ENCODE measurements at regions not wholly inside any gene's neighbourhood (a gene's known extent, or its start where the extent isn't known, plus 50 kb on each side); places are given as distances from the start of the nearest gene placed in this dataset.

DNA sequence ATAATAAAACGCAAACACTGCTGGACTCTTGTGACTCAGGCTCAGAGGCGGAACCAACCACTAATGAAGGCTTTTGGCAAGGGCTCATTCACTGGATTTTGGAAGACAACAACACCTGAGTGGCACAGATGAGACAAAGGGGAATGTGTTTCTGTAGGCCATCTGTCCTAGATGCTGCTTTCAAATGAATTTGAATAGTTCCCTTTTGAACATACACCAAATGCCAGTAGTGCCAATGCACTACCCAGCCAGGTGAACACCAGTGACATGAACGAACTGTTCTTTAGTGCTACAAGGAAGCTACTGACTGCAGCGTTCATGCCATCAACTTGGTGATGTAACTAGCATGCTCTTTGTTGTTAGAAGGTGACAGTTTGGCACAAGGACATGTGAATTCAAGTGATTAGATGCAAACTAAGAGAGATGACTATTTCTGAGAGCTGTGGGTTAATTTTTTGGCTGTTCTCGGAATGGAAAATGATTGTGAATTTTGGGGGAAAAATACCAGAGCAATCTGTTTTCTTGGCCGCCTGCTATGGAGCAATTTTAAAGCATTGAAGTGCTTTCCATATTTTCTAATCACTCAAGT, 173.7 kb downstream of the SLC24A2 start:
- Mint-ChIP-seq H3K36me3 (ENCODE audit: low read depth) (no peaks in the 10 kb centered on the region), H3K9me3 (peaks cover 1% of the 10 kb centered on the region), H3K4me1 (peaks cover 4% of the 10 kb centered on the region), H3K27me3 (ENCODE audit: insufficient read depth) (peaks cover 7% of the 10 kb centered on the region), H3K4me3 (no peak overlapping the region), H3K27ac (no peak overlapping the region)
- Histone ChIP-seq H3K4me3 (ENCODE audit: low read length) (no peak overlapping the region), H3K4me1 (ENCODE audit: control insufficient read depth, insufficient read depth, low read length) (no peaks in the 10 kb centered on the region), H3K9me3 (ENCODE audit: control insufficient read depth, low read length) (no peaks in the 10 kb centered on the region), H3K27me3 (ENCODE audit: control insufficient read depth, insufficient read depth, low read length, poor library complexity, severe bottlenecking) (no peaks in the 10 kb centered on the region), H3K27ac (ENCODE audit: low read depth, low read length) (no peak overlapping the region), H3K36me3 (ENCODE audit: control insufficient read depth, insufficient read depth, low read length) (no peaks in the 10 kb centered on the region), H3K9ac (ENCODE audit: extremely low read depth, low read length, poor library complexity, severe bottlenecking) (no peak overlapping the region)
- 92 to 95% methylated on average over 5 to 6 of the region's 6 CpGs for WGBS, 2 experiments (ENCODE audit: insufficient coverage in 1 of 2, insufficient read length in 1 of 2)
- TF ChIP-seq, protein P1, sequence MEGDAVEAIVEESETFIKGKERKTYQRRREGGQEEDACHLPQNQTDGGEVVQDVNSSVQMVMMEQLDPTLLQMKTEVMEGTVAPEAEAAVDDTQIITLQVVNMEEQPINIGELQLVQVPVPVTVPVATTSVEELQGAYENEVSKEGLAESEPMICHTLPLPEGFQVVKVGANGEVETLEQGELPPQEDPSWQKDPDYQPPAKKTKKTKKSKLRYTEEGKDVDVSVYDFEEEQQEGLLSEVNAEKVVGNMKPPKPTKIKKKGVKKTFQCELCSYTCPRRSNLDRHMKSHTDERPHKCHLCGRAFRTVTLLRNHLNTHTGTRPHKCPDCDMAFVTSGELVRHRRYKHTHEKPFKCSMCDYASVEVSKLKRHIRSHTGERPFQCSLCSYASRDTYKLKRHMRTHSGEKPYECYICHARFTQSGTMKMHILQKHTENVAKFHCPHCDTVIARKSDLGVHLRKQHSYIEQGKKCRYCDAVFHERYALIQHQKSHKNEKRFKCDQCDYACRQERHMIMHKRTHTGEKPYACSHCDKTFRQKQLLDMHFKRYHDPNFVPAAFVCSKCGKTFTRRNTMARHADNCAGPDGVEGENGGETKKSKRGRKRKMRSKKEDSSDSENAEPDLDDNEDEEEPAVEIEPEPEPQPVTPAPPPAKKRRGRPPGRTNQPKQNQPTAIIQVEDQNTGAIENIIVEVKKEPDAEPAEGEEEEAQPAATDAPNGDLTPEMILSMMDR (conservative IDR thresholded peaks at IDR 0.05) = no peak
- DNase-seq = no peak

DNA sequence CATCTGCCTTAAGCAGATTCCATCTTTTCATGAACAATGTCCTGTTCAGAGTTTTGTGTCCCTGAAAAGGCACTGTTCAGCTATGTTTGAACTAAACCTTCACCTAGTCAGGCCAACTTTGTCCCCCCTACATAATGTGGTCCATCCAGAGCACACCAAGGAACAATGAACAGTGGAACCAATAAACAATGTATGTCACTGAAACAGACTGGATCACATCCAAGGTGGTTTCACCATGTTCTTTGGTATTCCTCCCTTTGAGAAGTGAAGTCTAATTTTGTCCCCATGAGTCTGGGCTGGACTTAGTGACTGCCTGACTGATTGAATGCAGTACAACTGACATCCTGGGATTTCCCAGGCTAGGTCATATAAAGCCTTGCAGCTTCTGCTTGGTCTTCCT, 174.5 kb downstream of the SLC24A2 start:
- H3K4me1 ChIP-seq (ENCODE audit: control insufficient read depth, insufficient read depth, low read length) = no peaks in the 10 kb centered on the region
- Mint-ChIP-seq H3K9me3 (peaks cover 5% of the 10 kb centered on the region), H3K36me3 (ENCODE audit: low read depth) (no peaks in the 10 kb centered on the region), H3K4me3 (no peak overlapping the region), H3K27me3 (ENCODE audit: insufficient read depth) (peaks cover 6% of the 10 kb centered on the region), H3K27ac (no peak overlapping the region), H3K4me1 (no peaks in the 10 kb centered on the region)
- peaks cover 7% of the 10 kb centered on the region for H3K9me3 ChIP-seq (ENCODE audit: control insufficient read depth, low read length)
- H3K27ac ChIP-seq (ENCODE audit: low read depth, low read length) = no peak overlapping the region
- H3K36me3 ChIP-seq (ENCODE audit: control insufficient read depth, insufficient read depth, low read length) = no peaks in the 10 kb centered on the region
- H3K9ac ChIP-seq (ENCODE audit: extremely low read depth, low read length, poor library complexity, severe bottlenecking) = no peak overlapping the region
- H3K27me3 ChIP-seq (ENCODE audit: control insufficient read depth, insufficient read depth, low read length, poor library complexity, severe bottlenecking) = no peaks in the 10 kb centered on the region
- no peak overlapping the region for H3K4me3 ChIP-seq (ENCODE audit: low read length)
- no peak for DNase-seq
- TF ChIP-seq, protein P1 (conservative IDR thresholded peaks at IDR 0.05) = no peak

DNA sequence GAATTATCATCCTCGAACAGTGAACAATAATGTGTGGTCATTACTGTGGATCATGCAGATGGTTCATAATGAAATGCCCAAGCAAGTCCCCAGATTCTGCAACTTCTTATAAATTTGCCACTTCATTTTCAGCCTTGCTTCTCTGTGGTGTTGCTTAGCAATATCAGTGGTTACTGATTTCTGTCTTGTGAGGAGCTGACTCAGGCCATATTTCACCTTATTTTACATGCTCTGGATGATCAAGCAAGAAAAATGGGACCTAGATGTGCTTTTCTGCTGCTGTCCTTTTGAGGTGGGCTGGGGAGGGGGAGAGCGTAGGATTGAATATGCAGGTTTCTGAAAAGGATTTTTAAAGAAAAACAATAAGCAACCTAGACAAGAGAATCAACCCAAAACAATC, 188.3 kb downstream of the SLC24A2 start:
- H3K9me3 ChIP-seq (ENCODE audit: control insufficient read depth, low read length) = no peaks in the 10 kb centered on the region
- no peak overlapping the region for H3K9ac ChIP-seq (ENCODE audit: extremely low read depth, low read length, poor library complexity, severe bottlenecking)
- no peaks in the 10 kb centered on the region for H3K27me3 ChIP-seq (ENCODE audit: control insufficient read depth, insufficient read depth, low read length, poor library complexity, severe bottlenecking)
- whole genome bisulfite sequencing, 2 experiments (ENCODE audit: insufficient coverage in 1 of 2, insufficient read length in 1 of 2) = 90 to 95% methylated on average over 1 to 2 of the region's 2 CpGs
- TF ChIP-seq, protein P1 (conservative IDR thresholded peaks at IDR 0.05) = no peak
- H3K4me3 Mint-ChIP-seq = no peak overlapping the region
- DNase-seq = no peak
- peaks cover 6% of the 10 kb centered on the region for H3K9me3 Mint-ChIP-seq
- no peaks in the 10 kb centered on the region for H3K36me3 Mint-ChIP-seq (ENCODE audit: low read depth)
- H3K4me3 ChIP-seq (ENCODE audit: low read length) = no peak overlapping the region
- no peaks in the 10 kb centered on the region for H3K36me3 ChIP-seq (ENCODE audit: control insufficient read depth, insufficient read depth, low read length)
- H3K27ac Mint-ChIP-seq = no peak overlapping the region
- H3K4me1 ChIP-seq (ENCODE audit: control insufficient read depth, insufficient read depth, low read length) = no peaks in the 10 kb centered on the region
- H3K27ac ChIP-seq (ENCODE audit: low read depth, low read length) = no peak overlapping the region
- H3K27me3 Mint-ChIP-seq (ENCODE audit: insufficient read depth) = no peaks in the 10 kb centered on the region
- H3K4me1 Mint-ChIP-seq = peaks cover 11% of the 10 kb centered on the region

Data from endodermal cell (in vitro differentiated cells).